ENCODE measurements at regions not wholly inside any gene's neighbourhood (a gene's known extent, or its start where the extent isn't known, plus 50 kb on each side); places are given as distances from the start of the nearest gene placed in this dataset.

GRCh38 chr7:10083766-10084165 lies 889.9 kb upstream of the PHF14 start:
- Histone ChIP-seq H3K79me2 (ENCODE audit: insufficient read depth, low read length) (no peaks in the 10 kb centered on the region), H3K27ac (ENCODE audit: low read depth, low read length, poor library complexity, severe bottlenecking) (no peak overlapping the region), H3K9me3 (ENCODE audit: low read length) (no peaks in the 10 kb centered on the region), H3K9me2 (ENCODE audit: low read depth, low read length) (no peaks in the 10 kb centered on the region), H3K4me3 (ENCODE audit: low read depth, low read length, poor library complexity, severe bottlenecking) (no peak overlapping the region), H2AFZ (ENCODE audit: low read length) (no peak overlapping the region), H3K9ac (ENCODE audit: low read length) (no peak overlapping the region), H3F3A (ENCODE audit: insufficient read depth, low read length) (no peaks in the 10 kb centered on the region), H3K4me1 (ENCODE audit: insufficient read depth, low read length, severe bottlenecking) (no peaks in the 10 kb centered on the region), H3K36me3 (ENCODE audit: insufficient read depth, low read length) (no peaks in the 10 kb centered on the region), H3K4me2 (ENCODE audit: low read length) (no peak overlapping the region), H4K20me1 (ENCODE audit: insufficient read depth, low read length) (no peaks in the 10 kb centered on the region), H3K27me3 (ENCODE audit: insufficient read depth, low read length) (no peaks in the 10 kb centered on the region)
- TF ChIP-seq, protein P1, sequence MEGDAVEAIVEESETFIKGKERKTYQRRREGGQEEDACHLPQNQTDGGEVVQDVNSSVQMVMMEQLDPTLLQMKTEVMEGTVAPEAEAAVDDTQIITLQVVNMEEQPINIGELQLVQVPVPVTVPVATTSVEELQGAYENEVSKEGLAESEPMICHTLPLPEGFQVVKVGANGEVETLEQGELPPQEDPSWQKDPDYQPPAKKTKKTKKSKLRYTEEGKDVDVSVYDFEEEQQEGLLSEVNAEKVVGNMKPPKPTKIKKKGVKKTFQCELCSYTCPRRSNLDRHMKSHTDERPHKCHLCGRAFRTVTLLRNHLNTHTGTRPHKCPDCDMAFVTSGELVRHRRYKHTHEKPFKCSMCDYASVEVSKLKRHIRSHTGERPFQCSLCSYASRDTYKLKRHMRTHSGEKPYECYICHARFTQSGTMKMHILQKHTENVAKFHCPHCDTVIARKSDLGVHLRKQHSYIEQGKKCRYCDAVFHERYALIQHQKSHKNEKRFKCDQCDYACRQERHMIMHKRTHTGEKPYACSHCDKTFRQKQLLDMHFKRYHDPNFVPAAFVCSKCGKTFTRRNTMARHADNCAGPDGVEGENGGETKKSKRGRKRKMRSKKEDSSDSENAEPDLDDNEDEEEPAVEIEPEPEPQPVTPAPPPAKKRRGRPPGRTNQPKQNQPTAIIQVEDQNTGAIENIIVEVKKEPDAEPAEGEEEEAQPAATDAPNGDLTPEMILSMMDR (IDR thresholded peaks at IDR 0.05; ENCODE audit: low read length), result no peak
- no peak for TF ChIP-seq EZH2 (IDR thresholded peaks at IDR 0.05; ENCODE audit: borderline replicate concordance, low read length)

- H3K4me3 ChIP-seq (ENCODE audit: low read depth, low read length, poor library complexity, severe bottlenecking), result no peak overlapping the region
- H3F3A ChIP-seq (ENCODE audit: insufficient read depth, low read length), result no peaks in the 10 kb centered on the region
- no peaks in the 10 kb centered on the region for H3K9me2 ChIP-seq (ENCODE audit: low read depth, low read length)
- no peaks in the 10 kb centered on the region for H3K27me3 ChIP-seq (ENCODE audit: insufficient read depth, low read length)
- no peak overlapping the region for H2AFZ ChIP-seq (ENCODE audit: low read length)
- TF ChIP-seq, protein P1 (IDR thresholded peaks at IDR 0.05; ENCODE audit: low read length), result no peak
- no peak for TF ChIP-seq EZH2 (IDR thresholded peaks at IDR 0.05; ENCODE audit: borderline replicate concordance, low read length)
- H4K20me1 ChIP-seq (ENCODE audit: insufficient read depth, low read length), result no peaks in the 10 kb centered on the region
- no peaks in the 10 kb centered on the region for H3K9me3 ChIP-seq (ENCODE audit: low read length)
- H3K27ac ChIP-seq (ENCODE audit: low read depth, low read length, poor library complexity, severe bottlenecking), result no peak overlapping the region
- H3K36me3 ChIP-seq (ENCODE audit: insufficient read depth, low read length), result no peaks in the 10 kb centered on the region
- H3K4me2 ChIP-seq (ENCODE audit: low read length), result no peak overlapping the region
- no peak overlapping the region for H3K9ac ChIP-seq (ENCODE audit: low read length)
- H3K79me2 ChIP-seq (ENCODE audit: insufficient read depth, low read length), result no peaks in the 10 kb centered on the region
- no peaks in the 10 kb centered on the region for H3K4me1 ChIP-seq (ENCODE audit: insufficient read depth, low read length, severe bottlenecking)
Observed at GRCh38 chr7:10085231-10085630, 888.4 kb upstream of the PHF14 start.

DNA sequence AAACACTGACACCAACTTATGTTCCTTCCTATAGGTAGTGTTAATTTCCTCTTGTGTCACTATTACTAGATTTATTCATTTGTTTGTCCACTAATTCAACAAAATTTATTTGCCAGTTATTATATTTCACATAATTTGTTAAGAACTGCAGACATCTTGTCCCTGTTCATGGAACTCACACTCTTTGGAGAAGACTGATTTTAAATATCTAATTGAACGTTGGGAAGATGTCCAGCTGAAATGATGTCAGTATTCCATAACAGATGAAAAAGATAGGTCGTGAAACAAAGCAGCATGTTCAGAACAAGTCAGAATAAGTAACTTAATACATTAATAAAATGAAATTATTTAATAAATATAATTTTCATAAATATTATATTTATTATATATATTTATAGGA lies 873.1 kb upstream of the PHF14 start:
- no peak overlapping the region for H3K4me3 ChIP-seq (ENCODE audit: low read depth, low read length, poor library complexity, severe bottlenecking)
- no peaks in the 10 kb centered on the region for H3K27me3 ChIP-seq (ENCODE audit: insufficient read depth, low read length)
- no peaks in the 10 kb centered on the region for H3K36me3 ChIP-seq (ENCODE audit: insufficient read depth, low read length)
- no peak overlapping the region for H2AFZ ChIP-seq (ENCODE audit: low read length)
- H4K20me1 ChIP-seq (ENCODE audit: insufficient read depth, low read length), result no peaks in the 10 kb centered on the region
- peaks cover 3% of the 10 kb centered on the region; the same call in 1 of the 2 replicates for H3K9me3 ChIP-seq (ENCODE audit: low read length)
- H3K79me2 ChIP-seq (ENCODE audit: insufficient read depth, low read length), result no peaks in the 10 kb centered on the region
- no peaks in the 10 kb centered on the region for H3K9me2 ChIP-seq (ENCODE audit: low read depth, low read length)
- H3F3A ChIP-seq (ENCODE audit: insufficient read depth, low read length), result no peaks in the 10 kb centered on the region
- H3K27ac ChIP-seq (ENCODE audit: low read depth, low read length, poor library complexity, severe bottlenecking), result no peak overlapping the region
- peaks cover 11% of the 10 kb centered on the region for H3K4me1 ChIP-seq (ENCODE audit: insufficient read depth, low read length, severe bottlenecking)
- H3K9ac ChIP-seq (ENCODE audit: low read length), result no peak overlapping the region
- no peak overlapping the region for H3K4me2 ChIP-seq (ENCODE audit: low read length)
- TF ChIP-seq, protein P1 (IDR thresholded peaks at IDR 0.05; ENCODE audit: low read length), result no peak
- no peak for TF ChIP-seq EZH2 (IDR thresholded peaks at IDR 0.05; ENCODE audit: borderline replicate concordance, low read length)

Data from OCI-LY1 (cell line).